H1 (cell line): ENCODE measurements at regions not wholly inside any gene's neighbourhood (a gene's known extent, or its start where the extent isn't known, plus 50 kb on each side); places are given as distances from the start of the nearest gene placed in this dataset.

Experiments
- CTCF ChIA-PET: fragments of 300-600 bp; sonication (Branson Sonifier 250); formaldehyde crosslinking; loops from one replicate; lab custom pipeline; 2021; ENCODE audit not compliant: partially characterized antibody; lab: Charles Lee
- POLR2A ChIA-PET: fragments of 300-600 bp; sonication (Branson Sonifier 250); formaldehyde crosslinking; loops from one replicate; lab custom pipeline; 2021; ENCODE audit warnings: inconsistent platforms; ENCODE audit not compliant: partially characterized antibody; lab: Charles Lee
- DNase-seq, 2 experiments: peaks; one replicate each; pipeline versions ENCODE4 v3.0.0 to v3.0.0-alpha.2; 2010 to 2022; ENCODE audit warnings: low spot score in 2 of 2, low read depth in 1 of 2, mixed read lengths in 1 of 2
- FAIRE-seq: peaks from 2 replicates; lab custom pipeline; 2011; peaks lifted over from hg19 to GRCh38; lab: Jason Lieb, UNC
- H2AFZ ChIP-seq: 2 replicates; pipeline ENCODE4 v1.8.1; 2012; ENCODE audit warnings: low read length, inconsistent platforms
- H2AK5ac ChIP-seq: 2 replicates; pipeline ENCODE4 v1.6.1; 2013; ENCODE audit warnings: low read depth, low read length
- H2BK120ac ChIP-seq: replicated peaks from 2 replicates; pipeline ENCODE3; 2013; ENCODE audit warnings: low read depth, low read length, inconsistent platforms
- H2BK12ac ChIP-seq: 2 replicates; pipeline ENCODE4 v1.6.1; 2013; ENCODE audit warnings: low read depth, low read length
- H2BK15ac ChIP-seq: 2 replicates; pipeline ENCODE4 v1.6.1; 2013; ENCODE audit warnings: low read length
- H2BK20ac ChIP-seq: 2 replicates; pipeline ENCODE4 v1.6.1; 2013; ENCODE audit warnings: low read length
- H2BK5ac ChIP-seq: 2 replicates; pipeline ENCODE4 v1.6.1; 2013; ENCODE audit warnings: low read depth, low read length
- H3K14ac ChIP-seq: 2 replicates; pipeline ENCODE4 v1.6.1; 2013; ENCODE audit warnings: inconsistent platforms; ENCODE audit not compliant: insufficient read length
- H3K18ac ChIP-seq: 2 replicates; pipeline ENCODE4 v1.6.1; 2013; ENCODE audit warnings: low read length; ENCODE audit errors: extremely low read depth
- H3K23ac ChIP-seq: 2 replicates; pipeline ENCODE4 v1.6.1; 2013; ENCODE audit warnings: inconsistent platforms; ENCODE audit not compliant: insufficient read length
- H3K23me2 ChIP-seq: 2 replicates; pipeline ENCODE4 v1.6.1; 2013; ENCODE audit warnings: low read depth, low read length
- H3K27ac ChIP-seq: 2 replicates; pipeline ENCODE4 v1.6.1; 2011; ENCODE audit warnings: low read depth, low read length, inconsistent platforms
- H3K27me3 ChIP-seq, 4 experiments: replicated peaks in 1 of 4; 1 replicate in 1 of 4; 2 replicates in 3 of 4; pipeline versions ENCODE4 v1.6.1 to v1.8.1; 2011 to 2013; ENCODE audit warnings: low read length in 3 of 4, mild to moderate bottlenecking in 3 of 4, inconsistent platforms in 2 of 4, mixed read lengths in 2 of 4, moderate library complexity in 1 of 4; ENCODE audit not compliant: control insufficient read depth in 3 of 4, insufficient read depth in 3 of 4; ENCODE audit errors: extremely low read depth in 1 of 4
- H3K36me3 ChIP-seq, 4 experiments: 2 replicates each; pipeline versions ENCODE4 v1.6.1 to v1.8.1; 2011 to 2013; ENCODE audit warnings: mild to moderate bottlenecking in 4 of 4, low read length in 3 of 4, moderate library complexity in 2 of 4, control low read depth in 1 of 4, inconsistent platforms in 1 of 4; ENCODE audit not compliant: insufficient read depth in 4 of 4, control insufficient read depth in 2 of 4
- H3K4ac ChIP-seq: replicated peaks from 2 replicates; pipeline ENCODE3; 2013; ENCODE audit warnings: low read length, low read depth, mixed read lengths, inconsistent platforms; ENCODE audit not compliant: insufficient read length
- H3K4me1 ChIP-seq, 4 experiments: replicated peaks in 1 of 4; 1 replicate in 1 of 4; 2 replicates in 3 of 4; pipeline versions ENCODE4 v1.6.1 to v1.8.1; 2011 to 2013; ENCODE audit warnings: low read length in 3 of 4, inconsistent platforms in 2 of 4, mixed read lengths in 1 of 4; ENCODE audit not compliant: insufficient read depth in 4 of 4, control insufficient read depth in 3 of 4
- H3K4me2 ChIP-seq, 2 experiments: 2 replicates each; pipeline versions ENCODE4 v1.6.1 to v1.8.1; 2011 to 2013; ENCODE audit warnings: low read depth in 2 of 2, low read length in 2 of 2, control low read depth in 1 of 2, inconsistent platforms in 1 of 2, mild to moderate bottlenecking in 1 of 2; ENCODE audit not compliant: insufficient read depth in 1 of 2
- H3K4me3 ChIP-seq, 4 experiments: fragments of 200-600, 300-600 bp in 1 of 4; sonication (generic), shearing (Covaris generic), sonication (Bioruptor Twin) in 1 of 4; 2 replicates each; pipeline versions ENCODE4 v1.5.1 to v1.8.1; 2011 to 2016; ENCODE audit warnings: low read length in 4 of 4, low read depth in 3 of 4, control low read depth in 2 of 4, inconsistent platforms in 2 of 4, mild to moderate bottlenecking in 2 of 4, mixed read lengths in 1 of 4, moderate library complexity in 1 of 4; ENCODE audit not compliant: insufficient read depth in 2 of 4; ENCODE audit errors: extremely low read depth in 1 of 4
- H3K56ac ChIP-seq: replicated peaks from 2 replicates; pipeline ENCODE3; 2013; ENCODE audit warnings: low read depth, mild to moderate bottlenecking, mixed read lengths, low read length, inconsistent platforms; ENCODE audit not compliant: insufficient read length
- H3K79me1 ChIP-seq: 2 replicates; pipeline ENCODE4 v1.6.1; 2013; ENCODE audit warnings: low read depth, low read length, control low read depth
- H3K79me2 ChIP-seq, 2 experiments: 2 replicates each; pipeline versions ENCODE4 v1.6.1 to v1.8.1; 2012 to 2013; ENCODE audit warnings: low read length in 2 of 2, mild to moderate bottlenecking in 2 of 2, inconsistent platforms in 1 of 2; ENCODE audit not compliant: insufficient read depth in 2 of 2, control insufficient read depth in 1 of 2
- H3K9ac ChIP-seq, 4 experiments: replicated peaks in 1 of 4; 1 replicate in 1 of 4; 2 replicates in 3 of 4; pipeline versions ENCODE4 v1.6.1 to v1.8.1; 2011 to 2013; ENCODE audit warnings: low read depth in 3 of 4, low read length in 3 of 4, control low read depth in 2 of 4, mild to moderate bottlenecking in 2 of 4, moderate library complexity in 2 of 4, inconsistent platforms in 1 of 4; ENCODE audit errors: extremely low read depth in 1 of 4
- H3K9me3 ChIP-seq, 2 experiments: 2 replicates each; pipeline versions ENCODE4 v1.6.1 to v1.8.1; 2012 to 2013; ENCODE audit warnings: mild to moderate bottlenecking in 2 of 2, moderate library complexity in 2 of 2, control low read depth in 1 of 2, inconsistent platforms in 1 of 2, low read depth in 1 of 2, low read length in 1 of 2, mixed read lengths in 1 of 2; ENCODE audit not compliant: insufficient read depth in 2 of 2
- H4K20me1 ChIP-seq, 2 experiments: replicated peaks in 1 of 2; 2 replicates each; pipeline versions ENCODE3 to v1.8.1; 2011 to 2013; ENCODE audit warnings: inconsistent platforms in 2 of 2, low read length in 2 of 2, mild to moderate bottlenecking in 1 of 2; ENCODE audit not compliant: insufficient read depth in 2 of 2, control insufficient read depth in 1 of 2
- H4K5ac ChIP-seq: 2 replicates; pipeline ENCODE4 v1.6.1; 2013; ENCODE audit warnings: low read length, low read depth, mixed read lengths, inconsistent platforms; ENCODE audit not compliant: insufficient read length
- H4K8ac ChIP-seq: 2 replicates; pipeline ENCODE4 v1.8.0; 2013; ENCODE audit warnings: mild to moderate bottlenecking, moderate library complexity, low read length, inconsistent platforms; ENCODE audit not compliant: insufficient read depth; ENCODE audit errors: extremely low read depth
- H4K91ac ChIP-seq: replicated peaks from 2 replicates; pipeline ENCODE3; 2013; ENCODE audit warnings: low read length, mixed read lengths, inconsistent platforms; ENCODE audit not compliant: insufficient read length
- ATF3 ChIP-seq: IDR thresholded peaks from 2 replicates; pipeline ENCODE4 v1.6.1; 2011; ENCODE audit warnings: low read depth, mild to moderate bottlenecking, low read length; ENCODE audit not compliant: insufficient read depth
- E2F6 ChIP-seq: IDR thresholded peaks from 2 replicates; pipeline ENCODE4 v1.6.1; 2012; ENCODE audit warnings: inconsistent platforms
- GABPA ChIP-seq: IDR thresholded peaks from 2 replicates; pipeline ENCODE4 v1.6.1; 2011; ENCODE audit warnings: mild to moderate bottlenecking, low read length, moderate library complexity, borderline replicate concordance; ENCODE audit not compliant: insufficient read depth
- JUND ChIP-seq: IDR thresholded peaks from 2 replicates; pipeline ENCODE4 v1.6.1; 2011; ENCODE audit warnings: mild to moderate bottlenecking, improper control_type of control experiment, low read length
- PHF8 ChIP-seq: fragments of 200-600 bp; sonication (generic); conservative IDR thresholded peaks from 2 replicates; pipeline ENCODE4 v1.7.1; 2012; ENCODE audit warnings: low read depth, mild to moderate bottlenecking, inconsistent platforms, low read length, moderate library complexity
- RBBP5 ChIP-seq: IDR thresholded peaks from 2 replicates; pipeline ENCODE4 v1.7.1; 2012; ENCODE audit warnings: low read depth, mild to moderate bottlenecking, inconsistent platforms, low read length, moderate library complexity, borderline replicate concordance
- SP2 ChIP-seq: IDR thresholded peaks from 2 replicates; pipeline ENCODE4 v1.6.1; 2012; ENCODE audit warnings: mild to moderate bottlenecking, low read length, inconsistent platforms
- SRF ChIP-seq: IDR thresholded peaks from 2 replicates; pipeline ENCODE4 v1.6.1; 2011; ENCODE audit warnings: mild to moderate bottlenecking, low read depth, low read length, moderate library complexity
- TEAD4 ChIP-seq: IDR thresholded peaks from 2 replicates; pipeline ENCODE4 v1.6.1; 2012; ENCODE audit warnings: low read depth, low read length, inconsistent platforms, mixed read lengths
- WGBS, 2 experiments: shearing (Covaris generic) in 1 of 2; methylation state at CpG; one replicate each; pipeline versions ENCODE4 v1.1.6 to v1.1.7; 2013 to 2015; ENCODE audit warnings: low lambda C conversion rate in 2 of 2, mixed read lengths in 2 of 2, inconsistent platforms in 1 of 2, low coverage in 1 of 2, missing lambda C conversion rate in 1 of 2; ENCODE audit not compliant: insufficient replicate concordance in 2 of 2, insufficient coverage in 1 of 2, insufficient read length in 1 of 2; ENCODE audit errors: extremely low coverage in 1 of 2, missing lambda C conversion rate in 1 of 2; 5-methylcytosine and 5-hydroxymethylcytosine counted together

GRCh38 chr10:44805466-44806210 lies 105.5 kb upstream of the TMEM72 start:
- no peaks in the 10 kb centered on the region for H4K20me1 ChIP-seq
- H3K9me3 ChIP-seq = peaks cover 0 to 5% of the 10 kb centered on the region in 2 experiments; a peak in 1 of 4 replicates
- H3K9ac ChIP-seq = no peak overlapping the region
- H3K14ac ChIP-seq = no peak overlapping the region
- H4K5ac ChIP-seq = no peak overlapping the region
- POLR2A ChIA-PET = no interaction called here
- no peak overlapping the region for H3K4ac ChIP-seq
- no peak overlapping the region for H4K8ac ChIP-seq
- no peaks in the 10 kb centered on the region for H3K23me2 ChIP-seq
- no peaks in the 10 kb centered on the region for H3K27me3 ChIP-seq
- CTCF ChIA-PET = interaction anchor here (0.7 to 2.5 kb wide), 2 partner anchors 16 to 52 kb away, joined by 3 to 8 read pairs; no protein-coding TSS in a partner anchor
- TF ChIP-seq SP2 = no peak
- TF ChIP-seq SRF = no peak
- TF ChIP-seq PHF8 = no peak
- TF ChIP-seq E2F6 = no peak
- no peak for TF ChIP-seq TEAD4
- no peak for TF ChIP-seq RBBP5
- TF ChIP-seq ATF3 = no peak
- no peak for TF ChIP-seq GABPA
- TF ChIP-seq JUND = no peak
- H3K18ac ChIP-seq = no peak overlapping the region
- H2BK12ac ChIP-seq = no peak overlapping the region
- no peak overlapping the region for H3K4me3 ChIP-seq
- H2AK5ac ChIP-seq = peak overlapping the region; percentile 88; the same call in 1 of the 2 replicates
- no peak overlapping the region for H3K27ac ChIP-seq
- no peaks in the 10 kb centered on the region for H3K79me1 ChIP-seq
- H3K79me2 ChIP-seq = no peaks in the 10 kb centered on the region
- DNase-seq (no peak), FAIRE-seq (no peak)
- 90% methylated on average over 6 of the region's 6 CpGs; no CpG with 5 or more reads in 1 of the 2 experiments for WGBS, 2 experiments
- H2AFZ ChIP-seq = no peak overlapping the region
- no peaks in the 10 kb centered on the region; a peak in 1 of 8 replicates for H3K36me3 ChIP-seq
- no peak overlapping the region for H3K23ac ChIP-seq
- no peak overlapping the region for H2BK15ac ChIP-seq
- H2BK120ac ChIP-seq = no peak overlapping the region
- H2BK5ac ChIP-seq = peak overlapping the region; percentile 32; the same call in 1 of the 2 replicates
- H4K91ac ChIP-seq = no peak overlapping the region
- no peak overlapping the region for H3K4me2 ChIP-seq
- H2BK20ac ChIP-seq = no peak overlapping the region
- H3K4me1 ChIP-seq = 0 out of 7 replicates have a peak, but pooled peaks cover 0 to 2% (median 0%) of the 10 kb centered on the region in 4 experiments
- no peak overlapping the region for H3K56ac ChIP-seq
